ENCODE measurements at regions not wholly inside any gene's neighbourhood (a gene's known extent, or its start where the extent isn't known, plus 50 kb on each side); places are given as distances from the start of the nearest gene placed in this dataset.

GRCh38 chr4:189792924-189793618 lies 147.6 kb upstream of the FRG1 start:
- intact Hi-C loops (cut with DNase I) = no loop called here
- Histone ChIP-seq H3K4me3 (no peak overlapping the region), H3K9me3 (no peaks in the 10 kb centered on the region), H3K4me1 (peaks cover 0 to 9% (median 4%) of the 10 kb centered on the region in 4 donors), H3K36me3 (no peaks in the 10 kb centered on the region), H3K27me3 (no peaks in the 10 kb centered on the region), H3K27ac (no peak overlapping the region)
- DNase-seq = peak; percentile 77
- 24 to 27% methylated on average over 20 of the region's 20 CpGs for WGBS, 2 donors
- TF ChIP-seq CTCF (IDR thresholded peaks at IDR 0.05) = peak; percentile 59 to 89 (median 73)
- no peak for TF ChIP-seq EP300 (IDR thresholded peaks at IDR 0.05)

GRCh38 chr4:189800545-189801088 lies 140.1 kb upstream of the FRG1 start:
- H3K27me3 ChIP-seq = no peaks in the 10 kb centered on the region
- intact Hi-C loops (cut with DNase I) = no loop called here
- no peaks in the 10 kb centered on the region for H3K9me3 ChIP-seq
- H3K27ac ChIP-seq = no peak overlapping the region
- WGBS, 2 donors = 88 to 90% methylated on average over 5 of the region's 5 CpGs
- no peaks in the 10 kb centered on the region for H3K36me3 ChIP-seq
- H3K4me1 ChIP-seq = no peaks in the 10 kb centered on the region
- TF ChIP-seq POLR2AphosphoS5 (IDR thresholded peaks at IDR 0.05) = no peak
- TF ChIP-seq POLR2A (IDR thresholded peaks at IDR 0.05) = no peak
- no peak for TF ChIP-seq CTCF (IDR thresholded peaks at IDR 0.05)
- no peak for TF ChIP-seq EP300 (IDR thresholded peaks at IDR 0.05)
- no peak for DNase-seq
- H3K4me3 ChIP-seq = no peak overlapping the region

- H3K4me1 ChIP-seq = no peaks in the 10 kb centered on the region
- no peaks in the 10 kb centered on the region for H3K36me3 ChIP-seq
- H3K27me3 ChIP-seq = no peaks in the 10 kb centered on the region
- WGBS, 2 donors = 78 to 83% methylated on average over 5 of the region's 5 CpGs
- no peak for TF ChIP-seq EP300 (IDR thresholded peaks at IDR 0.05)
- no peak for TF ChIP-seq POLR2A (IDR thresholded peaks at IDR 0.05)
- TF ChIP-seq CTCF (IDR thresholded peaks at IDR 0.05) = no peak
- DNase-seq = no peak
- no peak overlapping the region for H3K27ac ChIP-seq
- no peak overlapping the region for H3K4me3 ChIP-seq
- intact Hi-C loops (cut with DNase I) = no loop called here
- H3K9me3 ChIP-seq = peaks cover 0 to 3% (median 1%) of the 10 kb centered on the region in 4 donors
These were observed 137.8 kb upstream of the FRG1 start for GRCh38 chr4:189802884-189803283.

GRCh38 chr4:189804894-189805293 lies 135.8 kb upstream of the FRG1 start:
- H3K4me3 ChIP-seq = no peak overlapping the region
- WGBS, 2 donors = 71 to 79% methylated on average over 5 of the region's 5 CpGs
- H3K27me3 ChIP-seq = no peaks in the 10 kb centered on the region
- no peak overlapping the region for H3K27ac ChIP-seq
- TF ChIP-seq EP300 (IDR thresholded peaks at IDR 0.05) = no peak
- no peak for TF ChIP-seq CTCF (IDR thresholded peaks at IDR 0.05)
- no peak for TF ChIP-seq POLR2A (IDR thresholded peaks at IDR 0.05)
- no peak for TF ChIP-seq POLR2AphosphoS5 (IDR thresholded peaks at IDR 0.05)
- no peak for DNase-seq
- H3K4me1 ChIP-seq = no peaks in the 10 kb centered on the region
- intact Hi-C loops (cut with DNase I) = no loop called here
- no peaks in the 10 kb centered on the region for H3K36me3 ChIP-seq
- peaks cover 0 to 4% (median 3%) of the 10 kb centered on the region in 4 donors for H3K9me3 ChIP-seq

- H3K4me1 ChIP-seq = no peaks in the 10 kb centered on the region
- no peak for TF ChIP-seq EP300 (IDR thresholded peaks at IDR 0.05)
- TF ChIP-seq CTCF (IDR thresholded peaks at IDR 0.05) = no peak
- TF ChIP-seq POLR2A (IDR thresholded peaks at IDR 0.05) = no peak
- TF ChIP-seq POLR2AphosphoS5 (IDR thresholded peaks at IDR 0.05) = no peak
- H3K9me3 ChIP-seq = peaks cover 0 to 5% (median 3%) of the 10 kb centered on the region in 4 donors
- DNase-seq = no peak
- H3K4me3 ChIP-seq = no peak overlapping the region
- 63 to 80% methylated on average over 6 of the region's 6 CpGs for WGBS, 2 donors
- no peaks in the 10 kb centered on the region for H3K27me3 ChIP-seq
- no peak overlapping the region for H3K27ac ChIP-seq
- no peaks in the 10 kb centered on the region for H3K36me3 ChIP-seq
- intact Hi-C loops (cut with DNase I) = no loop called here
These were observed 134.2 kb upstream of the FRG1 start for GRCh38 chr4:189806506-189806905.
